HCT116 (cell line): ENCODE measurements at regions not wholly inside any gene's neighbourhood (a gene's known extent, or its start where the extent isn't known, plus 50 kb on each side); places are given as distances from the start of the nearest gene placed in this dataset.

Experiments used
- CBX3 ChIP-seq: IDR thresholded peaks from 2 replicates; pipeline ENCODE4 v1.6.1; 2012; ENCODE audit warnings: low read depth
- CEBPB ChIP-seq: IDR thresholded peaks from 2 replicates; pipeline ENCODE4 v1.6.1; 2012; ENCODE audit warnings: low read depth
- EGR1 ChIP-seq: IDR thresholded peaks from 2 replicates; pipeline ENCODE4 v1.6.1; 2012; ENCODE audit warnings: low read depth
- ELF1 ChIP-seq: IDR thresholded peaks from 2 replicates; pipeline ENCODE4 v1.6.1; 2012; ENCODE audit warnings: low read depth, borderline replicate concordance
- EZH2phosphoT487 ChIP-seq: fragments of 200-600 bp; IDR thresholded peaks from 2 replicates; pipeline ENCODE4 v1.6.1; 2018; ENCODE audit warnings: antibody characterized with exemption, borderline replicate concordance
- JUND ChIP-seq: IDR thresholded peaks from 2 replicates; pipeline ENCODE4 v1.6.1; 2012
- POLR2A ChIP-seq: IDR thresholded peaks from 2 replicates; pipeline ENCODE4 v1.7.0; 2011; ENCODE audit warnings: borderline replicate concordance; ENCODE audit not compliant: insufficient read depth, insufficient read length; ENCODE audit errors: extremely low read depth
- POLR2AphosphoS5 ChIP-seq: IDR thresholded peaks from 2 replicates; pipeline ENCODE4 v1.6.1; 2011; ENCODE audit warnings: mild to moderate bottlenecking, low read depth, low read length, moderate library complexity
- YY1 ChIP-seq: IDR thresholded peaks from 2 replicates; pipeline ENCODE4 v1.6.1; 2011; ENCODE audit warnings: low read length, low read depth, moderate library complexity, mild to moderate bottlenecking; ENCODE audit not compliant: insufficient replicate concordance; ENCODE audit errors: extremely low read depth
- ZBTB33 ChIP-seq: IDR thresholded peaks from 2 replicates; pipeline ENCODE4 v1.6.1; 2011; ENCODE audit warnings: mild to moderate bottlenecking, low read length, moderate library complexity; ENCODE audit not compliant: insufficient replicate concordance; ENCODE audit errors: extremely low read depth
- ZNF274 ChIP-seq: fragments of 200-500 bp; sonication (Bioruptor generic); IDR thresholded peaks from 2 replicates; pipeline ENCODE4 v1.6.1; 2014; ENCODE audit warnings: mild to moderate bottlenecking, low read depth, low read length, inconsistent platforms
- TF ChIP-seq, protein P1 (sequence below), 3 experiments: fragments of 200-600 bp in 1 of 3; sonication (generic) in 1 of 3; IDR thresholded peaks in 2 of 3; conservative IDR thresholded peaks in 1 of 3; 2 replicates each; pipeline ENCODE4 v1.5.1; 2012 to 2017; ENCODE audit warnings: low read depth in 2 of 3, low read length in 2 of 3, antibody characterized with exemption in 1 of 3, borderline replicate concordance in 1 of 3, control low read depth in 1 of 3, mild to moderate bottlenecking in 1 of 3, mixed read lengths in 1 of 3, mixed run types in 1 of 3, moderate library complexity in 1 of 3; ENCODE audit not compliant: insufficient read depth in 1 of 3
- TF ChIP-seq, protein P2 (sequence below): IDR thresholded peaks from 2 replicates; pipeline ENCODE4 v1.6.1; 2012

- TF ChIP-seq ZNF274 = no peak
- TF ChIP-seq, protein P1, sequence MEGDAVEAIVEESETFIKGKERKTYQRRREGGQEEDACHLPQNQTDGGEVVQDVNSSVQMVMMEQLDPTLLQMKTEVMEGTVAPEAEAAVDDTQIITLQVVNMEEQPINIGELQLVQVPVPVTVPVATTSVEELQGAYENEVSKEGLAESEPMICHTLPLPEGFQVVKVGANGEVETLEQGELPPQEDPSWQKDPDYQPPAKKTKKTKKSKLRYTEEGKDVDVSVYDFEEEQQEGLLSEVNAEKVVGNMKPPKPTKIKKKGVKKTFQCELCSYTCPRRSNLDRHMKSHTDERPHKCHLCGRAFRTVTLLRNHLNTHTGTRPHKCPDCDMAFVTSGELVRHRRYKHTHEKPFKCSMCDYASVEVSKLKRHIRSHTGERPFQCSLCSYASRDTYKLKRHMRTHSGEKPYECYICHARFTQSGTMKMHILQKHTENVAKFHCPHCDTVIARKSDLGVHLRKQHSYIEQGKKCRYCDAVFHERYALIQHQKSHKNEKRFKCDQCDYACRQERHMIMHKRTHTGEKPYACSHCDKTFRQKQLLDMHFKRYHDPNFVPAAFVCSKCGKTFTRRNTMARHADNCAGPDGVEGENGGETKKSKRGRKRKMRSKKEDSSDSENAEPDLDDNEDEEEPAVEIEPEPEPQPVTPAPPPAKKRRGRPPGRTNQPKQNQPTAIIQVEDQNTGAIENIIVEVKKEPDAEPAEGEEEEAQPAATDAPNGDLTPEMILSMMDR (IDR thresholded peaks at IDR 0.05 in 2 of 3, conservative IDR thresholded peaks at IDR 0.05 in 1 of 3; ENCODE audit: borderline replicate concordance in 1 of 3, insufficient read depth in 1 of 3, low read depth in 2 of 3, low read length in 2 of 3) = no peak
- no peak for TF ChIP-seq EZH2phosphoT487
- TF ChIP-seq JUND = no peak
- no peak for TF ChIP-seq POLR2AphosphoS5
- TF ChIP-seq, protein P2, sequence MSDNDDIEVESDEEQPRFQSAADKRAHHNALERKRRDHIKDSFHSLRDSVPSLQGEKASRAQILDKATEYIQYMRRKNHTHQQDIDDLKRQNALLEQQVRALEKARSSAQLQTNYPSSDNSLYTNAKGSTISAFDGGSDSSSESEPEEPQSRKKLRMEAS = no peak
- no peak for TF ChIP-seq POLR2A
- TF ChIP-seq ELF1 = no peak
- no peak for TF ChIP-seq YY1
- no peak for TF ChIP-seq EGR1
- TF ChIP-seq CEBPB = no peak
- no peak for TF ChIP-seq ZBTB33
- TF ChIP-seq CBX3 = no peak
Measured at GRCh38 chr13:76036176-76036575, 400.0 kb downstream of the LMO7 start.
